ENCODE measurements at regions not wholly inside any gene's neighbourhood (a gene's known extent, or its start where the extent isn't known, plus 50 kb on each side); places are given as distances from the start of the nearest gene placed in this dataset.

- TF ChIP-seq, protein P1, sequence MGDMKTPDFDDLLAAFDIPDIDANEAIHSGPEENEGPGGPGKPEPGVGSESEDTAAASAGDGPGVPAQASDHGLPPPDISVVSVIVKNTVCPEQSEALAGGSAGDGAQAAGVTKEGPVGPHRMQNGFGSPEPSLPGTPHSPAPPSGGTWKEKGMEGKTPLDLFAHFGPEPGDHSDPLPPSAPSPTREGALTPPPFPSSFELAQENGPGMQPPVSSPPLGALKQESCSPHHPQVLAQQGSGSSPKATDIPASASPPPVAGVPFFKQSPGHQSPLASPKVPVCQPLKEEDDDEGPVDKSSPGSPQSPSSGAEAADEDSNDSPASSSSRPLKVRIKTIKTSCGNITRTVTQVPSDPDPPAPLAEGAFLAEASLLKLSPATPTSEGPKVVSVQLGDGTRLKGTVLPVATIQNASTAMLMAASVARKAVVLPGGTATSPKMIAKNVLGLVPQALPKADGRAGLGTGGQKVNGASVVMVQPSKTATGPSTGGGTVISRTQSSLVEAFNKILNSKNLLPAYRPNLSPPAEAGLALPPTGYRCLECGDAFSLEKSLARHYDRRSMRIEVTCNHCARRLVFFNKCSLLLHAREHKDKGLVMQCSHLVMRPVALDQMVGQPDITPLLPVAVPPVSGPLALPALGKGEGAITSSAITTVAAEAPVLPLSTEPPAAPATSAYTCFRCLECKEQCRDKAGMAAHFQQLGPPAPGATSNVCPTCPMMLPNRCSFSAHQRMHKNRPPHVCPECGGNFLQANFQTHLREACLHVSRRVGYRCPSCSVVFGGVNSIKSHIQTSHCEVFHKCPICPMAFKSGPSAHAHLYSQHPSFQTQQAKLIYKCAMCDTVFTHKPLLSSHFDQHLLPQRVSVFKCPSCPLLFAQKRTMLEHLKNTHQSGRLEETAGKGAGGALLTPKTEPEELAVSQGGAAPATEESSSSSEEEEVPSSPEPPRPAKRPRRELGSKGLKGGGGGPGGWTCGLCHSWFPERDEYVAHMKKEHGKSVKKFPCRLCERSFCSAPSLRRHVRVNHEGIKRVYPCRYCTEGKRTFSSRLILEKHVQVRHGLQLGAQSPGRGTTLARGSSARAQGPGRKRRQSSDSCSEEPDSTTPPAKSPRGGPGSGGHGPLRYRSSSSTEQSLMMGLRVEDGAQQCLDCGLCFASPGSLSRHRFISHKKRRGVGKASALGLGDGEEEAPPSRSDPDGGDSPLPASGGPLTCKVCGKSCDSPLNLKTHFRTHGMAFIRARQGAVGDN (IDR thresholded peaks at IDR 0.05) = no peak
- TF ChIP-seq IKZF1 (conservative IDR thresholded peaks at IDR 0.05) (no peak), NKRF (conservative IDR thresholded peaks at IDR 0.05) (no peak), TCF12 (IDR thresholded peaks at IDR 0.05; ENCODE audit: low read depth, low read length) (no peak), PML (IDR thresholded peaks at IDR 0.05; ENCODE audit: low read length) (no peak), TCF7 (IDR thresholded peaks at IDR 0.05; ENCODE audit: borderline replicate concordance) (no peak), MEF2A (IDR thresholded peaks at IDR 0.05; ENCODE audit: insufficient read depth, low read depth, low read length) (no peak), JUNB (IDR thresholded peaks at IDR 0.05) (no peak), POLR2AphosphoS2 (IDR thresholded peaks at IDR 0.05; ENCODE audit: low read depth, low read length) (no peak), ETV6 (conservative IDR thresholded peaks at IDR 0.05 in 1 of 2, IDR thresholded peaks at IDR 0.05 in 1 of 2; ENCODE audit: borderline replicate concordance in 1 of 2, low read depth in 1 of 2) (no peak)
- TF ChIP-seq, protein P2, sequence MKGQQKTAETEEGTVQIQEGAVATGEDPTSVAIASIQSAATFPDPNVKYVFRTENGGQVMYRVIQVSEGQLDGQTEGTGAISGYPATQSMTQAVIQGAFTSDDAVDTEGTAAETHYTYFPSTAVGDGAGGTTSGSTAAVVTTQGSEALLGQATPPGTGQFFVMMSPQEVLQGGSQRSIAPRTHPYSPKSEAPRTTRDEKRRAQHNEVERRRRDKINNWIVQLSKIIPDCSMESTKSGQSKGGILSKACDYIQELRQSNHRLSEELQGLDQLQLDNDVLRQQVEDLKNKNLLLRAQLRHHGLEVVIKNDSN (IDR thresholded peaks at IDR 0.05; ENCODE audit: borderline replicate concordance, extremely low read length, insufficient read depth, low read depth, low read length) = no peak
- TF ChIP-seq, protein P3, sequence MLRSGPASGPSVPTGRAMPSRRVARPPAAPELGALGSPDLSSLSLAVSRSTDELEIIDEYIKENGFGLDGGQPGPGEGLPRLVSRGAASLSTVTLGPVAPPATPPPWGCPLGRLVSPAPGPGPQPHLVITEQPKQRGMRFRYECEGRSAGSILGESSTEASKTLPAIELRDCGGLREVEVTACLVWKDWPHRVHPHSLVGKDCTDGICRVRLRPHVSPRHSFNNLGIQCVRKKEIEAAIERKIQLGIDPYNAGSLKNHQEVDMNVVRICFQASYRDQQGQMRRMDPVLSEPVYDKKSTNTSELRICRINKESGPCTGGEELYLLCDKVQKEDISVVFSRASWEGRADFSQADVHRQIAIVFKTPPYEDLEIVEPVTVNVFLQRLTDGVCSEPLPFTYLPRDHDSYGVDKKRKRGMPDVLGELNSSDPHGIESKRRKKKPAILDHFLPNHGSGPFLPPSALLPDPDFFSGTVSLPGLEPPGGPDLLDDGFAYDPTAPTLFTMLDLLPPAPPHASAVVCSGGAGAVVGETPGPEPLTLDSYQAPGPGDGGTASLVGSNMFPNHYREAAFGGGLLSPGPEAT (IDR thresholded peaks at IDR 0.05; ENCODE audit: low read depth) = no peak
Observed at GRCh38 chrX:138037548-138037947, 471.6 kb downstream of the ZIC3 start (continued).

Measured in GM12878 (cell line).